H9 (cell line): ENCODE measurements at regions not wholly inside any gene's neighbourhood (a gene's known extent, or its start where the extent isn't known, plus 50 kb on each side); places are given as distances from the start of the nearest gene placed in this dataset.

Experiments
- DNase-seq: peaks from one replicate; pipeline ENCODE4 v3.0.0-alpha.2; 2017
- H2AFZ ChIP-seq: one replicate; pipeline ENCODE4 v1.6.1; 2013; ENCODE audit warnings: mild to moderate bottlenecking, low read length, control low read depth, moderate library complexity
- H2AK5ac ChIP-seq: 2 replicates; pipeline ENCODE4 v1.6.1; 2013; ENCODE audit warnings: low read length, control low read depth, mixed read lengths; ENCODE audit not compliant: insufficient read length
- H2BK120ac ChIP-seq: one replicate; pipeline ENCODE4 v1.6.1; 2013; ENCODE audit warnings: low read depth, mild to moderate bottlenecking, low read length, control low read depth, inconsistent platforms; ENCODE audit not compliant: poor library complexity, severe bottlenecking
- H2BK12ac ChIP-seq: 2 replicates; pipeline ENCODE4 v1.6.1; 2013; ENCODE audit warnings: low read length, control low read depth, mixed read lengths, low read depth; ENCODE audit not compliant: insufficient read length
- H2BK15ac ChIP-seq: 2 replicates; pipeline ENCODE4 v1.6.1; 2013; ENCODE audit warnings: low read depth, low read length, control low read depth
- H2BK20ac ChIP-seq: one replicate; pipeline ENCODE4 v1.6.1; 2013; ENCODE audit warnings: low read depth, mild to moderate bottlenecking, low read length, control low read depth, inconsistent platforms; ENCODE audit not compliant: poor library complexity, severe bottlenecking
- H2BK5ac ChIP-seq: 2 replicates; pipeline ENCODE4 v1.6.1; 2013; ENCODE audit warnings: low read length, control low read depth, mixed read lengths; ENCODE audit not compliant: insufficient read length
- H3K14ac ChIP-seq: 2 replicates; pipeline ENCODE4 v1.6.1; 2013; ENCODE audit warnings: low read length, control low read depth; ENCODE audit not compliant: insufficient read depth
- H3K18ac ChIP-seq: 2 replicates; pipeline ENCODE4 v1.6.1; 2013; ENCODE audit warnings: low read depth, mild to moderate bottlenecking, mixed read lengths, low read length, control low read depth; ENCODE audit not compliant: insufficient read length
- H3K23ac ChIP-seq: 2 replicates; pipeline ENCODE4 v1.6.1; 2013; ENCODE audit warnings: low read length, control low read depth, mixed read lengths, low read depth; ENCODE audit not compliant: insufficient read length
- H3K23me2 ChIP-seq: 2 replicates; pipeline ENCODE4 v1.6.1; 2013; ENCODE audit warnings: low read depth, mild to moderate bottlenecking, mixed read lengths, low read length, control low read depth; ENCODE audit not compliant: insufficient read length, poor library complexity, severe bottlenecking
- H3K27ac ChIP-seq: 2 replicates; pipeline ENCODE4 v1.5.1; 2013; ENCODE audit warnings: low read length, control low read depth, mixed read lengths, low read depth; ENCODE audit not compliant: insufficient read length
- H3K27me3 ChIP-seq: 2 replicates; pipeline ENCODE4 v1.6.1; 2013; ENCODE audit warnings: low read length, control low read depth, inconsistent platforms; ENCODE audit not compliant: insufficient read depth
- H3K4ac ChIP-seq: 2 replicates; pipeline ENCODE4 v1.6.1; 2013; ENCODE audit warnings: low read depth, mild to moderate bottlenecking, control low read depth, inconsistent platforms, low read length, moderate library complexity
- H3K4me1 ChIP-seq: 2 replicates; pipeline ENCODE4 v1.6.1; 2013; ENCODE audit warnings: low read length, control low read depth, inconsistent platforms; ENCODE audit not compliant: insufficient read depth
- H3K4me2 ChIP-seq: 2 replicates; pipeline ENCODE4 v1.6.1; 2013; ENCODE audit warnings: low read length, control low read depth, mixed read lengths; ENCODE audit not compliant: insufficient read length, insufficient read depth
- H3K56ac ChIP-seq: 2 replicates; pipeline ENCODE4 v1.6.1; 2013; ENCODE audit warnings: low read depth, mild to moderate bottlenecking, mixed read lengths, low read length, control low read depth; ENCODE audit not compliant: insufficient read length
- H3K79me1 ChIP-seq: 2 replicates; pipeline ENCODE4 v1.6.1; 2013; ENCODE audit warnings: low read depth, mild to moderate bottlenecking, moderate library complexity, low read length, control low read depth, inconsistent platforms; ENCODE audit not compliant: insufficient read depth, poor library complexity, severe bottlenecking
- H3K79me2 ChIP-seq: 2 replicates; pipeline ENCODE4 v1.6.1; 2013; ENCODE audit warnings: low read length, control low read depth, inconsistent platforms; ENCODE audit not compliant: insufficient read depth
- H3K9ac ChIP-seq: 2 replicates; pipeline ENCODE4 v1.6.1; 2013; ENCODE audit warnings: low read length, control low read depth, mixed read lengths; ENCODE audit not compliant: insufficient read length; ENCODE audit errors: extremely low read depth
- H3K9me3 ChIP-seq: one replicate; pipeline ENCODE4 v1.6.1; 2013; ENCODE audit warnings: low read depth, low read length, inconsistent platforms; ENCODE audit not compliant: control insufficient read depth
- H3T11ph ChIP-seq: one replicate; pipeline ENCODE4 v1.6.1; 2013; ENCODE audit warnings: mild to moderate bottlenecking, low read length, control low read depth, inconsistent platforms
- H4K20me1 ChIP-seq: one replicate; pipeline ENCODE4 v1.6.1; 2013; ENCODE audit not compliant: control insufficient read depth, insufficient read length, insufficient read depth
- H4K5ac ChIP-seq: 2 replicates; pipeline ENCODE4 v1.6.1; 2013; ENCODE audit warnings: low read depth, mild to moderate bottlenecking, mixed read lengths, low read length, control low read depth; ENCODE audit not compliant: insufficient read length
- H4K8ac ChIP-seq: replicated peaks from 2 replicates; pipeline ENCODE4 v1.6.1; 2013; ENCODE audit warnings: low read length, control low read depth, mixed read lengths, low read depth; ENCODE audit not compliant: insufficient read length
- H4K91ac ChIP-seq: 2 replicates; pipeline ENCODE4 v1.6.1; 2013; ENCODE audit warnings: low read depth, mild to moderate bottlenecking, moderate library complexity, mixed read lengths, low read length, control low read depth; ENCODE audit not compliant: insufficient read length
- H3K27ac Mint-ChIP-seq, 3 experiments: 2 replicates in 2 of 3; 3 replicates in 1 of 3; pipeline ENCODE4 v1.8.0; 2020 to 2021; ENCODE audit warnings: mixed read lengths in 3 of 3, mild to moderate bottlenecking in 1 of 3, moderate library complexity in 1 of 3
- H3K27me3 Mint-ChIP-seq: 2 replicates; pipeline ENCODE4 v1.8.0; 2021; ENCODE audit warnings: low read depth, mild to moderate bottlenecking, moderate library complexity, mixed read lengths
- H3K36me3 Mint-ChIP-seq, 3 experiments: 2 replicates in 2 of 3; 3 replicates in 1 of 3; pipeline ENCODE4 v1.8.0; 2020 to 2021; ENCODE audit warnings: low read depth in 3 of 3, mixed read lengths in 3 of 3; ENCODE audit not compliant: insufficient read depth in 1 of 3
- H3K4me1 Mint-ChIP-seq, 2 experiments: 2 replicates each; pipeline ENCODE4 v1.8.0; 2020; ENCODE audit warnings: mixed read lengths in 2 of 2
- H3K4me3 Mint-ChIP-seq, 2 experiments: 2 replicates in 1 of 2; 3 replicates in 1 of 2; pipeline ENCODE4 v1.8.0; 2020 to 2021; ENCODE audit warnings: mild to moderate bottlenecking in 2 of 2, mixed read lengths in 2 of 2, moderate library complexity in 1 of 2
- H3K9me3 Mint-ChIP-seq, 2 experiments: 2 replicates in 1 of 2; 3 replicates in 1 of 2; pipeline ENCODE4 v1.8.0; 2020; ENCODE audit warnings: mild to moderate bottlenecking in 2 of 2, mixed read lengths in 2 of 2, moderate library complexity in 1 of 2
- WGBS: extraction: QIAGEN DNeasy Blood & Tissue Kit; methylation state at CpG from one replicate; pipeline ENCODE4 v1.1.7; 2013; ENCODE audit warnings: missing lambda C conversion rate, low lambda C conversion rate, mixed read lengths; ENCODE audit not compliant: insufficient read length; ENCODE audit errors: extremely low coverage; 5-methylcytosine and 5-hydroxymethylcytosine counted together
- TF ChIP-seq, protein P1 (sequence below): fragments of 200-600 bp; sonication (generic); conservative IDR thresholded peaks from 3 replicates; pipeline ENCODE4 v1.8.0; 2021; ENCODE audit warnings: antibody characterized with exemption, mild to moderate bottlenecking

DNA sequence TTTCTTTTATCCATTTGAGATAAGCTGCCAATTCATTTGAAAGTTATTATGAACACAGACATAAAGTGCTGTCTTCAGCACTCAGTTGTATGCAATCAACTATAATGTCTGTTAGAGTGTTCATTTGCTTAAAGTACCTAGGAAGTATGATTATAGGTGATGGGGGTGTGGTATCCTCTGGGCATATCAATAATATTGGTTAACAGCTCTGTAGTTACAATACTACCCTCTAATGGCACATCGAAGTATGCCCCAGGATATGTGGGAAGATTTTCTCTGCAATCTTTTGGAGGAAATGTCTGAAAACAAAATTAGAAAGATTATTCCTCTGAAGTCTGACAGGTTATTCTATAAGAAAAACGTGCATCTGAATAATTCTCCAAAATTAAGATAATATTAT lies 429.7 kb downstream of the ARL4A start:
- H4K5ac ChIP-seq: no peak overlapping the region
- no peaks in the 10 kb centered on the region for H4K20me1 ChIP-seq
- Mint-ChIP-seq H3K9me3 (peaks cover 8% of the 10 kb centered on the region in 2 experiments; a peak in 4 of 5 replicates), H3K27me3 (no peaks in the 10 kb centered on the region), H3K27ac (no peak overlapping the region), H3K4me3 (no peak overlapping the region), H3K4me1 (peaks cover 17% of the 10 kb centered on the region in 2 experiments), H3K36me3 (peaks cover 0 to 2% (median 2%) of the 10 kb centered on the region in 3 experiments; a peak in 2 of 7 replicates)
- H2BK5ac ChIP-seq: no peak overlapping the region
- no peak overlapping the region for H3K4ac ChIP-seq
- no peak overlapping the region for H3K27ac ChIP-seq
- no peak overlapping the region for H3K56ac ChIP-seq
- no peak for DNase-seq
- no peak overlapping the region for H2AK5ac ChIP-seq
- no peaks in the 10 kb centered on the region for H3K23me2 ChIP-seq
- no peak overlapping the region for H2AFZ ChIP-seq
- TF ChIP-seq, protein P1, sequence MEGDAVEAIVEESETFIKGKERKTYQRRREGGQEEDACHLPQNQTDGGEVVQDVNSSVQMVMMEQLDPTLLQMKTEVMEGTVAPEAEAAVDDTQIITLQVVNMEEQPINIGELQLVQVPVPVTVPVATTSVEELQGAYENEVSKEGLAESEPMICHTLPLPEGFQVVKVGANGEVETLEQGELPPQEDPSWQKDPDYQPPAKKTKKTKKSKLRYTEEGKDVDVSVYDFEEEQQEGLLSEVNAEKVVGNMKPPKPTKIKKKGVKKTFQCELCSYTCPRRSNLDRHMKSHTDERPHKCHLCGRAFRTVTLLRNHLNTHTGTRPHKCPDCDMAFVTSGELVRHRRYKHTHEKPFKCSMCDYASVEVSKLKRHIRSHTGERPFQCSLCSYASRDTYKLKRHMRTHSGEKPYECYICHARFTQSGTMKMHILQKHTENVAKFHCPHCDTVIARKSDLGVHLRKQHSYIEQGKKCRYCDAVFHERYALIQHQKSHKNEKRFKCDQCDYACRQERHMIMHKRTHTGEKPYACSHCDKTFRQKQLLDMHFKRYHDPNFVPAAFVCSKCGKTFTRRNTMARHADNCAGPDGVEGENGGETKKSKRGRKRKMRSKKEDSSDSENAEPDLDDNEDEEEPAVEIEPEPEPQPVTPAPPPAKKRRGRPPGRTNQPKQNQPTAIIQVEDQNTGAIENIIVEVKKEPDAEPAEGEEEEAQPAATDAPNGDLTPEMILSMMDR: peak; percentile 69
- H4K8ac ChIP-seq: no peak overlapping the region
- no peak overlapping the region for H3K9ac ChIP-seq
- no peak overlapping the region for H3T11ph ChIP-seq
- no peak overlapping the region for H3K18ac ChIP-seq
- H4K91ac ChIP-seq: no peak overlapping the region
- H2BK20ac ChIP-seq: no peak overlapping the region
- H2BK15ac ChIP-seq: no peak overlapping the region
- H3K9me3 ChIP-seq: no peaks in the 10 kb centered on the region
- H3K4me2 ChIP-seq: no peak overlapping the region
- no peak overlapping the region for H3K14ac ChIP-seq
- H2BK120ac ChIP-seq: no peak overlapping the region
- WGBS: no CpG with 5 or more reads among the region's 2 CpGs
- no peak overlapping the region for H3K23ac ChIP-seq
- H3K79me2 ChIP-seq: no peaks in the 10 kb centered on the region
- H2BK12ac ChIP-seq: no peak overlapping the region
- no peaks in the 10 kb centered on the region for H3K79me1 ChIP-seq
- no peaks in the 10 kb centered on the region for H3K27me3 ChIP-seq
- no peaks in the 10 kb centered on the region; the same call in 1 of the 2 replicates for H3K4me1 ChIP-seq
